ENCODE measurements at regions not wholly inside any gene's neighbourhood (a gene's known extent, or its start where the extent isn't known, plus 50 kb on each side); places are given as distances from the start of the nearest gene placed in this dataset.

- H3K4me3 ChIP-seq (ENCODE audit: low read depth in 1 of 2, low read length in 1 of 2), result no peak overlapping the region
Observed at GRCh38 chr3:107297597-107297996, 79.6 kb upstream of the CCDC54 start.

GRCh38 chr3:107307205-107307604, 70.0 kb upstream of the CCDC54 start:
- no peaks in the 10 kb centered on the region for H3K9me3 ChIP-seq
- no peaks in the 10 kb centered on the region for H3K36me3 ChIP-seq
- H3K27me3 ChIP-seq, result no peaks in the 10 kb centered on the region
- no peak overlapping the region for H3K4me3 ChIP-seq (ENCODE audit: low read depth in 1 of 2, low read length in 1 of 2)
- no peak for TF ChIP-seq CTCF (IDR thresholded peaks at IDR 0.05)
- H3K4me1 ChIP-seq (ENCODE audit: control insufficient read depth in 1 of 2, insufficient read depth in 1 of 2, low read depth in 1 of 2, low read length in 1 of 2), result no peaks in the 10 kb centered on the region
- H3K27ac ChIP-seq, result no peak overlapping the region

More at GRCh38 chr3:107297597-107297996, 79.6 kb upstream of the CCDC54 start:
- TF ChIP-seq CTCF (IDR thresholded peaks at IDR 0.05), result no peak
- no peaks in the 10 kb centered on the region for H3K4me1 ChIP-seq (ENCODE audit: control insufficient read depth in 1 of 2, insufficient read depth in 1 of 2, low read depth in 1 of 2, low read length in 1 of 2)
- H3K9me3 ChIP-seq, result no peaks in the 10 kb centered on the region
- H3K27me3 ChIP-seq, result no peaks in the 10 kb centered on the region
- no peak overlapping the region for H3K27ac ChIP-seq
- no peaks in the 10 kb centered on the region for H3K36me3 ChIP-seq

GRCh38 chr3:107308716-107309115, 68.5 kb upstream of the CCDC54 start:
- Histone ChIP-seq H3K9me3 (no peaks in the 10 kb centered on the region), H3K27ac (no peak overlapping the region), H3K36me3 (no peaks in the 10 kb centered on the region), H3K4me1 (ENCODE audit: control insufficient read depth in 1 of 2, insufficient read depth in 1 of 2, low read depth in 1 of 2, low read length in 1 of 2) (no peaks in the 10 kb centered on the region), H3K27me3 (no peaks in the 10 kb centered on the region), H3K4me3 (ENCODE audit: low read depth in 1 of 2, low read length in 1 of 2) (no peak overlapping the region)
- TF ChIP-seq CTCF (IDR thresholded peaks at IDR 0.05), result no peak

- Histone ChIP-seq H3K36me3 (no peaks in the 10 kb centered on the region), H3K9me3 (no peaks in the 10 kb centered on the region), H3K4me1 (ENCODE audit: control insufficient read depth in 1 of 2, insufficient read depth in 1 of 2, low read depth in 1 of 2, low read length in 1 of 2) (no peaks in the 10 kb centered on the region), H3K27me3 (no peaks in the 10 kb centered on the region), H3K4me3 (ENCODE audit: low read depth in 1 of 2, low read length in 1 of 2) (no peak overlapping the region), H3K27ac (no peak overlapping the region)
- no peak for TF ChIP-seq CTCF (IDR thresholded peaks at IDR 0.05)
Observed at GRCh38 chr3:107309312-107309711, 67.9 kb upstream of the CCDC54 start.

- Histone ChIP-seq H3K9me3 (no peaks in the 10 kb centered on the region), H3K36me3 (no peaks in the 10 kb centered on the region), H3K27ac (no peak overlapping the region), H3K4me1 (ENCODE audit: control insufficient read depth in 1 of 2, insufficient read depth in 1 of 2, low read depth in 1 of 2, low read length in 1 of 2) (no peaks in the 10 kb centered on the region), H3K27me3 (no peaks in the 10 kb centered on the region), H3K4me3 (ENCODE audit: low read depth in 1 of 2, low read length in 1 of 2) (no peak overlapping the region)
- TF ChIP-seq CTCF (IDR thresholded peaks at IDR 0.05), result no peak
Observed at GRCh38 chr3:107313711-107314110, 63.5 kb upstream of the CCDC54 start.

GRCh38 chr3:107315141-107315540, 62.1 kb upstream of the CCDC54 start:
- no peak overlapping the region for H3K4me3 ChIP-seq (ENCODE audit: low read depth in 1 of 2, low read length in 1 of 2)
- no peaks in the 10 kb centered on the region for H3K4me1 ChIP-seq (ENCODE audit: control insufficient read depth in 1 of 2, insufficient read depth in 1 of 2, low read depth in 1 of 2, low read length in 1 of 2)
- no peaks in the 10 kb centered on the region for H3K36me3 ChIP-seq
- no peaks in the 10 kb centered on the region for H3K9me3 ChIP-seq
- no peak for TF ChIP-seq CTCF (IDR thresholded peaks at IDR 0.05)
- H3K27ac ChIP-seq, result no peak overlapping the region
- no peaks in the 10 kb centered on the region for H3K27me3 ChIP-seq

All from neutrophil (primary cell).